SU-DHL-6 (cell line): ENCODE measurements at regions not wholly inside any gene's neighbourhood (a gene's known extent, or its start where the extent isn't known, plus 50 kb on each side); places are given as distances from the start of the nearest gene placed in this dataset.

Source experiments
- H2AFZ ChIP-seq: fragments of 200-600 bp; sonication (generic); 2 replicates; pipeline ENCODE4 v1.6.1; 2014; ENCODE audit warnings: low read depth, mild to moderate bottlenecking, moderate library complexity, mixed read lengths, antibody characterized with exemption, low read length; ENCODE audit not compliant: severe bottlenecking
- H3F3A ChIP-seq: fragments of 200-600 bp; shearing (Covaris generic); 2 replicates; pipeline ENCODE4 v1.6.0; 2016; ENCODE audit warnings: antibody characterized with exemption, mild to moderate bottlenecking; ENCODE audit not compliant: insufficient read depth
- H3K27ac ChIP-seq: fragments of 200-600 bp; sonication (generic); 2 replicates; pipeline ENCODE4 v1.5.1; 2016; ENCODE audit warnings: low read depth, mild to moderate bottlenecking, low read length, moderate library complexity, mixed read lengths
- H3K27me3 ChIP-seq: fragments of 200-600 bp; sonication (generic), shearing (Covaris generic); 2 replicates; pipeline ENCODE4 v1.6.0; 2014; ENCODE audit warnings: mild to moderate bottlenecking, low read length
- H3K36me3 ChIP-seq: fragments of 200-600 bp; sonication (generic); 2 replicates; pipeline ENCODE4 v1.6.1; 2014; ENCODE audit warnings: mild to moderate bottlenecking, low read length, mixed read lengths
- H3K4me2 ChIP-seq: fragments of 300-600, 200-600 bp; shearing (Covaris generic), sonication (generic); 2 replicates; pipeline ENCODE4 v1.6.0; 2014; ENCODE audit warnings: low read length, low read depth, mild to moderate bottlenecking; ENCODE audit not compliant: poor library complexity, severe bottlenecking
- H3K4me3 ChIP-seq: fragments of 200-600 bp; sonication (generic); 2 replicates; pipeline ENCODE4 v1.5.1; 2014; ENCODE audit warnings: antibody characterized with exemption, low read length, mild to moderate bottlenecking, mixed read lengths; ENCODE audit not compliant: insufficient read depth, poor library complexity, severe bottlenecking
- H3K79me2 ChIP-seq: fragments of 200-600 bp; sonication (generic); 2 replicates; pipeline ENCODE4 v1.6.1; 2014; ENCODE audit warnings: mild to moderate bottlenecking, low read length, moderate library complexity; ENCODE audit not compliant: insufficient read depth
- H3K9ac ChIP-seq: fragments of 200-600 bp; sonication (generic); 2 replicates; pipeline ENCODE4 v1.7.0; 2014; ENCODE audit warnings: mild to moderate bottlenecking, low read length
- H3K9me2 ChIP-seq: fragments of 200-600 bp; sonication (generic); replicated peaks from 2 replicates; pipeline ENCODE4 v1.6.1; 2014; ENCODE audit warnings: low read length; ENCODE audit not compliant: insufficient read depth
- H3K9me3 ChIP-seq: fragments of 200-600 bp; sonication (generic); 2 replicates; pipeline ENCODE4 v1.6.1; 2014; ENCODE audit warnings: low read length, mixed read lengths; ENCODE audit not compliant: insufficient read depth
- H4K20me1 ChIP-seq: fragments of 200-600 bp; sonication (generic); 2 replicates; pipeline ENCODE4 v1.6.1; 2014; ENCODE audit warnings: low read depth, mild to moderate bottlenecking, antibody characterized with exemption, low read length, moderate library complexity, mixed read lengths
- CTCF ChIP-seq: fragments of 200-600 bp; sonication (generic); IDR thresholded peaks from one replicate; pipeline ENCODE4 v1.5.1; 2017; ENCODE audit warnings: antibody characterized with exemption, mild to moderate bottlenecking, low read length, moderate library complexity; ENCODE audit not compliant: insufficient read depth, poor library complexity, severe bottlenecking
- EZH2phosphoT487 ChIP-seq: fragments of 200-600 bp; sonication (generic), shearing (Covaris generic); conservative IDR thresholded peaks from 2 replicates; pipeline ENCODE4 v1.6.1; 2018; ENCODE audit warnings: mild to moderate bottlenecking, antibody characterized with exemption, low read length, moderate library complexity, mixed read lengths

- H3K79me2 ChIP-seq, result no peaks in the 10 kb centered on the region
- H3F3A ChIP-seq, result no peaks in the 10 kb centered on the region
- no peaks in the 10 kb centered on the region for H3K36me3 ChIP-seq
- H3K27me3 ChIP-seq, result no peaks in the 10 kb centered on the region
- H4K20me1 ChIP-seq, result no peaks in the 10 kb centered on the region
- TF ChIP-seq EZH2phosphoT487 (no peak), CTCF (no peak)
- H3K9me2 ChIP-seq, result no peaks in the 10 kb centered on the region
- H3K9ac ChIP-seq, result no peak overlapping the region
- H2AFZ ChIP-seq, result no peak overlapping the region
- H3K4me3 ChIP-seq, result no peak overlapping the region
- H3K4me2 ChIP-seq, result no peak overlapping the region
- no peaks in the 10 kb centered on the region for H3K9me3 ChIP-seq
- no peak overlapping the region for H3K27ac ChIP-seq
Measured at GRCh38 chr5:152285764-152286163, 119.3 kb downstream of the NMUR2 start.

DNA sequence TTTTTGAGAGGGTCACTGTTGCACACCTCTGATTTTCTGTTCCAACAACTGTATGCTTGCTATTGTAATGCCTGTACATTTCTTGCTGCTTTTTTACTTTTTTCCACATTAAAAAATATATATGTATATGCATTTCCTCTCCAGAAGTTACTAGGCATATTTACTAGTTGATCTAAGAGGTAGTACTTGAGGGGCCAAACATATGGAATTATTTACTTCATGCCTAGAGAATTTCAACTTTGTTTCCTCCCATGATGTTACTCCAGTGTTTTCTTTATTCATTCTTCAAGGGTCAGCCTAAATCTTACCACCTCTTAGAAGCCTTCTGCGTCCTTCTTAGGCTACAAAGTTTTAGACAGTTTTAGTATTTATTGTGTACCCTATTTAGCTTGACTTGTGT is 122.7 kb downstream of the NMUR2 start:
- no peaks in the 10 kb centered on the region for H3K9me2 ChIP-seq
- no peaks in the 10 kb centered on the region for H3K79me2 ChIP-seq
- H4K20me1 ChIP-seq, result no peaks in the 10 kb centered on the region
- H3K27me3 ChIP-seq, result no peaks in the 10 kb centered on the region
- no peaks in the 10 kb centered on the region for H3K36me3 ChIP-seq
- H3K9me3 ChIP-seq, result no peaks in the 10 kb centered on the region
- no peak overlapping the region for H3K4me3 ChIP-seq
- H3K9ac ChIP-seq, result no peak overlapping the region
- no peak overlapping the region for H3K4me2 ChIP-seq
- no peaks in the 10 kb centered on the region for H3F3A ChIP-seq
- no peak overlapping the region for H2AFZ ChIP-seq
- H3K27ac ChIP-seq, result no peak overlapping the region
- TF ChIP-seq EZH2phosphoT487 (no peak), CTCF (no peak)

- no peak overlapping the region for H3K4me2 ChIP-seq
- no peak overlapping the region for H3K4me3 ChIP-seq
- no peak overlapping the region for H2AFZ ChIP-seq
- no peak for TF ChIP-seq EZH2phosphoT487
- no peak for TF ChIP-seq CTCF
- H3K79me2 ChIP-seq, result no peaks in the 10 kb centered on the region
- no peaks in the 10 kb centered on the region for H4K20me1 ChIP-seq
- H3K27me3 ChIP-seq, result no peaks in the 10 kb centered on the region
- H3K27ac ChIP-seq, result no peak overlapping the region
- H3K9me2 ChIP-seq, result no peaks in the 10 kb centered on the region
- no peaks in the 10 kb centered on the region for H3F3A ChIP-seq
- H3K36me3 ChIP-seq, result no peaks in the 10 kb centered on the region
- no peaks in the 10 kb centered on the region for H3K9me3 ChIP-seq
- no peak overlapping the region for H3K9ac ChIP-seq
Measured at GRCh38 chr5:152277936-152278335, 127.1 kb downstream of the NMUR2 start.

- Histone ChIP-seq H3K4me3 (no peak overlapping the region), H3K9ac (no peak overlapping the region), H3K36me3 (no peaks in the 10 kb centered on the region), H2AFZ (no peak overlapping the region), H4K20me1 (no peaks in the 10 kb centered on the region), H3K27me3 (no peaks in the 10 kb centered on the region), H3K79me2 (no peaks in the 10 kb centered on the region), H3K9me3 (no peaks in the 10 kb centered on the region), H3K27ac (no peak overlapping the region), H3K4me2 (no peak overlapping the region), H3K9me2 (no peaks in the 10 kb centered on the region), H3F3A (no peaks in the 10 kb centered on the region)
- TF ChIP-seq EZH2phosphoT487 (no peak), CTCF (no peak)
Measured at GRCh38 chr5:152274224-152274623, 130.9 kb downstream of the NMUR2 start.
